WTC11 (cell line): ENCODE measurements at regions not wholly inside any gene's neighbourhood (a gene's known extent, or its start where the extent isn't known, plus 50 kb on each side); places are given as distances from the start of the nearest gene placed in this dataset.

Source experiments
- CREB1 ChIP-seq: sonication (generic); formaldehyde crosslinking; IDR thresholded peaks from 2 replicates; pipeline ENCODE4 v1.8.0; 2023; ENCODE audit warnings: mild to moderate bottlenecking, missing genetic modification reagents
- FOXK1 ChIP-seq: sonication (generic); formaldehyde crosslinking; IDR thresholded peaks from 2 replicates; pipeline ENCODE4 v1.8.0; 2022; ENCODE audit warnings: mild to moderate bottlenecking, moderate library complexity, missing genetic modification reagents
- GTF2I ChIP-seq: fragments of 250-450 bp; sonication (Bioruptor Pico); conservative IDR thresholded peaks from 2 replicates; pipeline ENCODE4 v1.4.0; 2021; ENCODE audit warnings: mild to moderate bottlenecking
- JUN ChIP-seq: sonication (generic); formaldehyde crosslinking; IDR thresholded peaks from 2 replicates; pipeline ENCODE4 v1.8.0; 2023; ENCODE audit warnings: mild to moderate bottlenecking, missing genetic modification reagents
- TP53 ChIP-seq: sonication (generic); formaldehyde crosslinking; IDR thresholded peaks from 2 replicates; pipeline ENCODE4 v1.8.1; 2023; ENCODE audit warnings: mild to moderate bottlenecking, missing genetic modification reagents
- ZBTB21 ChIP-seq: sonication (generic); formaldehyde crosslinking; IDR thresholded peaks from 2 replicates; pipeline ENCODE4 v1.8.1; 2023; ENCODE audit warnings: mild to moderate bottlenecking, missing genetic modification reagents, borderline replicate concordance
- ZNF121 ChIP-seq: sonication (generic); formaldehyde crosslinking; IDR thresholded peaks from 2 replicates; pipeline ENCODE4 v1.8.0; 2023; ENCODE audit warnings: missing genetic modification reagents
- ZNF138 ChIP-seq: sonication (generic); formaldehyde crosslinking; conservative IDR thresholded peaks from 2 replicates; pipeline ENCODE4 v1.8.1; 2022; ENCODE audit warnings: mild to moderate bottlenecking, moderate library complexity, missing genetic modification reagents
- ZNF263 ChIP-seq: sonication (generic); formaldehyde crosslinking; IDR thresholded peaks from 2 replicates; pipeline ENCODE4 v1.8.1; 2022; ENCODE audit warnings: low read depth, mild to moderate bottlenecking, moderate library complexity, missing genetic modification reagents
- ZNF416 ChIP-seq: fragments of 250-450 bp; sonication (Bioruptor Pico); IDR thresholded peaks from 2 replicates; pipeline ENCODE4 v1.9.0; 2021; ENCODE audit warnings: mild to moderate bottlenecking, inconsistent platforms
- TF ChIP-seq, protein P1 (sequence below): fragments of 200-600 bp; IDR thresholded peaks from 2 replicates; pipeline ENCODE4 v1.8.0; 2022; ENCODE audit warnings: antibody characterized with exemption
- TF ChIP-seq, protein P2 (sequence below): sonication (generic); formaldehyde crosslinking; IDR thresholded peaks from 2 replicates; pipeline ENCODE4 v1.8.0; 2022; ENCODE audit warnings: mild to moderate bottlenecking, missing genetic modification reagents
- TF ChIP-seq, protein P3 (sequence below): fragments of 250-450 bp; sonication (Bioruptor Pico); IDR thresholded peaks from 2 replicates; pipeline ENCODE4 v1.8.0; 2021; ENCODE audit warnings: mild to moderate bottlenecking
- TF ChIP-seq, protein P4 (sequence below): sonication (generic); formaldehyde crosslinking; IDR thresholded peaks from 2 replicates; pipeline ENCODE4 v1.8.0; 2022; ENCODE audit warnings: mild to moderate bottlenecking, missing genetic modification reagents

DNA sequence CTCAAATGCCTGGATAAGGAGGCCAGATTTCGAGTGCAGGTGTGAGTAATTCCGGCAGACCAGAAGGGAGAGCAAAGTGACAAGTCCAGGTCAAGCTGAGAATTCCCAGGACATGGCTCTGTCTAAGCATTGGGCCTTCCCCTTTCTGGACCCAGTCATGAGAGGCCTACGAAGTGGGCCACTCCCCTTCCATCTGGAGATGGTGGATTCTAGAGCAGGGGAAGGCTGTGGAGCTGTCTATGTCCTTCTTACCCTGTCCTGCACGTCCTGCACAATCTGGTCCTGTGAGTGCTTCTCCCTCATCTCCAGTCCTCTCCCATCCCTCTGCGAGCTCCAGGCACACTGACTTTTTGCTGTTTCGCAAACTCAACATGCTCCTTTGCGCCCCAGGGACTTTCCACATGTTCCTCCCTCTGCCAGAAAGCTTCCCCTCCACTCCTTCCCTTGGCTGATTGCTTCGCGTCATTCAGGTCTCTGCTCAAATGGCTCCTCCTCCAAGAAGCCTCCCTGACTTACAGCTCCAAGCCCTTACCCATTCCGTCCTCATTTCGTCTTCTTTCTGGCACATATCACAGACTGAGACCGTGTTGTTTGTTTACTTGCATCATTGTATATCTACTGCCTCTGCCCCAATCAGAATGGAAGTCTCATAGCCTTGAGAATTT is 193.2 kb downstream of the URI1 start:
- TF ChIP-seq, protein P1, sequence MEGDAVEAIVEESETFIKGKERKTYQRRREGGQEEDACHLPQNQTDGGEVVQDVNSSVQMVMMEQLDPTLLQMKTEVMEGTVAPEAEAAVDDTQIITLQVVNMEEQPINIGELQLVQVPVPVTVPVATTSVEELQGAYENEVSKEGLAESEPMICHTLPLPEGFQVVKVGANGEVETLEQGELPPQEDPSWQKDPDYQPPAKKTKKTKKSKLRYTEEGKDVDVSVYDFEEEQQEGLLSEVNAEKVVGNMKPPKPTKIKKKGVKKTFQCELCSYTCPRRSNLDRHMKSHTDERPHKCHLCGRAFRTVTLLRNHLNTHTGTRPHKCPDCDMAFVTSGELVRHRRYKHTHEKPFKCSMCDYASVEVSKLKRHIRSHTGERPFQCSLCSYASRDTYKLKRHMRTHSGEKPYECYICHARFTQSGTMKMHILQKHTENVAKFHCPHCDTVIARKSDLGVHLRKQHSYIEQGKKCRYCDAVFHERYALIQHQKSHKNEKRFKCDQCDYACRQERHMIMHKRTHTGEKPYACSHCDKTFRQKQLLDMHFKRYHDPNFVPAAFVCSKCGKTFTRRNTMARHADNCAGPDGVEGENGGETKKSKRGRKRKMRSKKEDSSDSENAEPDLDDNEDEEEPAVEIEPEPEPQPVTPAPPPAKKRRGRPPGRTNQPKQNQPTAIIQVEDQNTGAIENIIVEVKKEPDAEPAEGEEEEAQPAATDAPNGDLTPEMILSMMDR = no peak
- TF ChIP-seq, protein P2, sequence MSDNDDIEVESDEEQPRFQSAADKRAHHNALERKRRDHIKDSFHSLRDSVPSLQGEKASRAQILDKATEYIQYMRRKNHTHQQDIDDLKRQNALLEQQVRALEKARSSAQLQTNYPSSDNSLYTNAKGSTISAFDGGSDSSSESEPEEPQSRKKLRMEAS = no peak
- TF ChIP-seq JUN (CRISPR knock-in tag) = no peak
- TF ChIP-seq, protein P3, sequence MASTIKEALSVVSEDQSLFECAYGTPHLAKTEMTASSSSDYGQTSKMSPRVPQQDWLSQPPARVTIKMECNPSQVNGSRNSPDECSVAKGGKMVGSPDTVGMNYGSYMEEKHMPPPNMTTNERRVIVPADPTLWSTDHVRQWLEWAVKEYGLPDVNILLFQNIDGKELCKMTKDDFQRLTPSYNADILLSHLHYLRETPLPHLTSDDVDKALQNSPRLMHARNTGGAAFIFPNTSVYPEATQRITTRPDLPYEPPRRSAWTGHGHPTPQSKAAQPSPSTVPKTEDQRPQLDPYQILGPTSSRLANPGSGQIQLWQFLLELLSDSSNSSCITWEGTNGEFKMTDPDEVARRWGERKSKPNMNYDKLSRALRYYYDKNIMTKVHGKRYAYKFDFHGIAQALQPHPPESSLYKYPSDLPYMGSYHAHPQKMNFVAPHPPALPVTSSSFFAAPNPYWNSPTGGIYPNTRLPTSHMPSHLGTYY (CRISPR knock-in tag) = no peak
- TF ChIP-seq, protein P4, sequence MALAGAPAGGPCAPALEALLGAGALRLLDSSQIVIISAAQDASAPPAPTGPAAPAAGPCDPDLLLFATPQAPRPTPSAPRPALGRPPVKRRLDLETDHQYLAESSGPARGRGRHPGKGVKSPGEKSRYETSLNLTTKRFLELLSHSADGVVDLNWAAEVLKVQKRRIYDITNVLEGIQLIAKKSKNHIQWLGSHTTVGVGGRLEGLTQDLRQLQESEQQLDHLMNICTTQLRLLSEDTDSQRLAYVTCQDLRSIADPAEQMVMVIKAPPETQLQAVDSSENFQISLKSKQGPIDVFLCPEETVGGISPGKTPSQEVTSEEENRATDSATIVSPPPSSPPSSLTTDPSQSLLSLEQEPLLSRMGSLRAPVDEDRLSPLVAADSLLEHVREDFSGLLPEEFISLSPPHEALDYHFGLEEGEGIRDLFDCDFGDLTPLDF (CRISPR knock-in tag) = no peak
- TF ChIP-seq ZNF263 (CRISPR knock-in tag) = no peak
- no peak for TF ChIP-seq ZNF138 (CRISPR knock-in tag)
- TF ChIP-seq FOXK1 (CRISPR knock-in tag) = no peak
- TF ChIP-seq ZNF416 (CRISPR knock-in tag) = no peak
- TF ChIP-seq ZNF121 = no peak
- no peak for TF ChIP-seq CREB1 (CRISPR knock-in tag)
- TF ChIP-seq TP53 (CRISPR knock-in tag) = no peak
- TF ChIP-seq ZBTB21 (CRISPR knock-in tag) = no peak
- TF ChIP-seq GTF2I (CRISPR knock-in tag) = no peak
